ENCODE measurements at regions not wholly inside any gene's neighbourhood (a gene's known extent, or its start where the extent isn't known, plus 50 kb on each side); places are given as distances from the start of the nearest gene placed in this dataset.

- TF ChIP-seq ZNF8 (CRISPR knock-in tag; IDR thresholded peaks at IDR 0.05), result no peak
- TF ChIP-seq SNAI2 (CRISPR knock-in tag; IDR thresholded peaks at IDR 0.05), result no peak
- TF ChIP-seq TCF4 (CRISPR knock-in tag; IDR thresholded peaks at IDR 0.05; ENCODE audit: borderline replicate concordance), result no peak
- no peak for TF ChIP-seq ARNTL (CRISPR knock-in tag; IDR thresholded peaks at IDR 0.05; ENCODE audit: borderline replicate concordance, low read depth)
- no peak for TF ChIP-seq ZC3H10 (CRISPR knock-in tag; IDR thresholded peaks at IDR 0.05)
- TF ChIP-seq ISL1 (CRISPR knock-in tag; IDR thresholded peaks at IDR 0.05), result no peak
- no peak for TF ChIP-seq CREB5 (CRISPR knock-in tag; IDR thresholded peaks at IDR 0.05; ENCODE audit: low read depth)
- no peak for TF ChIP-seq ZNF70 (CRISPR knock-in tag; IDR thresholded peaks at IDR 0.05)
- no peak for TF ChIP-seq BACH2 (CRISPR knock-in tag; IDR thresholded peaks at IDR 0.05; ENCODE audit: borderline replicate concordance)
- no peak for TF ChIP-seq ZFP30 (CRISPR knock-in tag; IDR thresholded peaks at IDR 0.05)
- TF ChIP-seq POU6F1 (CRISPR knock-in tag; IDR thresholded peaks at IDR 0.05; ENCODE audit: borderline replicate concordance, low read depth), result no peak
- no peak for TF ChIP-seq ZNF565 (CRISPR knock-in tag; conservative IDR thresholded peaks at IDR 0.05; ENCODE audit: low read depth)
- no peak for ATAC-seq
Observed at GRCh38 chr3:22898558-22898957, 304.6 kb upstream of the UBE2E2 start.

- ATAC-seq, result no peak
- no peak for TF ChIP-seq RARB (CRISPR knock-in tag; IDR thresholded peaks at IDR 0.05)
- TF ChIP-seq ZNF565 (CRISPR knock-in tag; conservative IDR thresholded peaks at IDR 0.05; ENCODE audit: low read depth), result no peak
- no peak for TF ChIP-seq ZNF70 (CRISPR knock-in tag; IDR thresholded peaks at IDR 0.05)
- TF ChIP-seq SNAI2 (CRISPR knock-in tag; IDR thresholded peaks at IDR 0.05), result no peak
- no peak for TF ChIP-seq GLIS3 (CRISPR knock-in tag; IDR thresholded peaks at IDR 0.05)
- TF ChIP-seq ZNF8 (CRISPR knock-in tag; IDR thresholded peaks at IDR 0.05), result no peak
- TF ChIP-seq TSHZ2 (CRISPR knock-in tag; IDR thresholded peaks at IDR 0.05), result no peak
- no peak for TF ChIP-seq TCF4 (CRISPR knock-in tag; IDR thresholded peaks at IDR 0.05; ENCODE audit: borderline replicate concordance)
- TF ChIP-seq ARNTL (CRISPR knock-in tag; IDR thresholded peaks at IDR 0.05; ENCODE audit: borderline replicate concordance, low read depth), result no peak
- TF ChIP-seq ISL1 (CRISPR knock-in tag; IDR thresholded peaks at IDR 0.05), result no peak
- no peak for TF ChIP-seq TOX (CRISPR knock-in tag; IDR thresholded peaks at IDR 0.05; ENCODE audit: borderline replicate concordance)
- TF ChIP-seq ZC3H10 (CRISPR knock-in tag; IDR thresholded peaks at IDR 0.05), result no peak
- no peak for TF ChIP-seq ZFP30 (CRISPR knock-in tag; IDR thresholded peaks at IDR 0.05)
Observed at GRCh38 chr3:22899441-22899840, 303.7 kb upstream of the UBE2E2 start.

- ATAC-seq, result no peak
- TF ChIP-seq CSRNP3 (CRISPR knock-in tag; IDR thresholded peaks at IDR 0.05) (no peak), GLIS3 (CRISPR knock-in tag; IDR thresholded peaks at IDR 0.05) (no peak), TCF4 (CRISPR knock-in tag; IDR thresholded peaks at IDR 0.05; ENCODE audit: borderline replicate concordance) (no peak), PPARA (CRISPR knock-in tag; IDR thresholded peaks at IDR 0.05; ENCODE audit: borderline replicate concordance) (no peak), ZC3H10 (CRISPR knock-in tag; IDR thresholded peaks at IDR 0.05) (no peak), ISL1 (CRISPR knock-in tag; IDR thresholded peaks at IDR 0.05) (no peak), ZNF8 (CRISPR knock-in tag; IDR thresholded peaks at IDR 0.05) (no peak), CSDC2 (CRISPR knock-in tag; IDR thresholded peaks at IDR 0.05) (no peak), RARB (CRISPR knock-in tag; IDR thresholded peaks at IDR 0.05) (no peak), ZFP30 (CRISPR knock-in tag; IDR thresholded peaks at IDR 0.05) (no peak)
Observed at GRCh38 chr3:22900296-22900695, 302.8 kb upstream of the UBE2E2 start.

- no peak for ATAC-seq
Observed at GRCh38 chr3:22901684-22902083, 301.4 kb upstream of the UBE2E2 start.

More at GRCh38 chr3:22901684-22902083, 301.4 kb upstream of the UBE2E2 start:
- TF ChIP-seq TCF4 (CRISPR knock-in tag; IDR thresholded peaks at IDR 0.05; ENCODE audit: borderline replicate concordance) (no peak), PATZ1 (CRISPR knock-in tag; IDR thresholded peaks at IDR 0.05; ENCODE audit: borderline replicate concordance) (no peak), ZFP30 (CRISPR knock-in tag; IDR thresholded peaks at IDR 0.05) (no peak), RARB (CRISPR knock-in tag; IDR thresholded peaks at IDR 0.05) (no peak), CSRNP3 (CRISPR knock-in tag; IDR thresholded peaks at IDR 0.05) (no peak), GLIS3 (CRISPR knock-in tag; IDR thresholded peaks at IDR 0.05) (no peak)

All from SK-N-SH treated with all-trans-retinoic acid at 6 μM for 48 hours (cell line).